ENCODE measurements at regions not wholly inside any gene's neighbourhood (a gene's known extent, or its start where the extent isn't known, plus 50 kb on each side); places are given as distances from the start of the nearest gene placed in this dataset.

- no peak for DNase-seq (ENCODE audit: low spot score)
Measured at GRCh38 chr5:52409835-52410234, 377.9 kb upstream of the ITGA1 start.

GRCh38 chr5:52419357-52419756 lies 368.4 kb upstream of the ITGA1 start:
- DNase-seq (ENCODE audit: low spot score): no peak

- DNase-seq (ENCODE audit: low spot score): no peak
Measured at GRCh38 chr5:52427615-52428014, 360.1 kb upstream of the ITGA1 start.

- no peak for DNase-seq (ENCODE audit: low spot score)
Measured at GRCh38 chr5:52428977-52429489, 358.7 kb upstream of the ITGA1 start.

GRCh38 chr5:52441768-52442167 lies 345.9 kb upstream of the ITGA1 start:
- DNase-seq (ENCODE audit: low spot score): no peak

GRCh38 chr5:52443187-52443586 lies 344.5 kb upstream of the ITGA1 start:
- no peak for DNase-seq (ENCODE audit: low spot score)

GRCh38 chr5:52448111-52448510 lies 339.6 kb upstream of the ITGA1 start:
- no peak for DNase-seq (ENCODE audit: low spot score)

- no peak for DNase-seq (ENCODE audit: low spot score)
Measured at GRCh38 chr5:52449516-52449915, 338.2 kb upstream of the ITGA1 start.

- no peak for DNase-seq (ENCODE audit: low spot score)
Measured at GRCh38 chr5:52452098-52452497, 335.6 kb upstream of the ITGA1 start.

GRCh38 chr5:52453176-52453575 lies 334.5 kb upstream of the ITGA1 start:
- no peak for DNase-seq (ENCODE audit: low spot score)

GRCh38 chr5:52455920-52456319 lies 331.8 kb upstream of the ITGA1 start:
- DNase-seq (ENCODE audit: low spot score): no peak

GRCh38 chr5:52457810-52458209 lies 329.9 kb upstream of the ITGA1 start:
- DNase-seq (ENCODE audit: low spot score): no peak

GRCh38 chr5:52466113-52466512 lies 321.6 kb upstream of the ITGA1 start:
- no peak for DNase-seq (ENCODE audit: low spot score)

- no peak for DNase-seq (ENCODE audit: low spot score)
Measured at GRCh38 chr5:52466749-52467520, 320.8 kb upstream of the ITGA1 start.

- no peak for DNase-seq (ENCODE audit: low spot score)
Measured at GRCh38 chr5:52468976-52469375, 318.7 kb upstream of the ITGA1 start.

- DNase-seq (ENCODE audit: low spot score): no peak
Measured at GRCh38 chr5:52469420-52469819, 318.3 kb upstream of the ITGA1 start.

- no peak for DNase-seq (ENCODE audit: low spot score)
Measured at GRCh38 chr5:52469835-52470234, 317.9 kb upstream of the ITGA1 start.

GRCh38 chr5:52476346-52476745 lies 311.4 kb upstream of the ITGA1 start:
- DNase-seq (ENCODE audit: low spot score): no peak

- DNase-seq (ENCODE audit: low spot score): no peak
Measured at GRCh38 chr5:52481201-52481600, 306.5 kb upstream of the ITGA1 start.

- DNase-seq (ENCODE audit: low spot score): no peak
Measured at GRCh38 chr5:52481851-52482250, 305.9 kb upstream of the ITGA1 start.

GRCh38 chr5:52491071-52491787 lies 296.5 kb upstream of the ITGA1 start:
- DNase-seq (ENCODE audit: low spot score): no peak

- no peak for DNase-seq (ENCODE audit: low spot score)
Measured at GRCh38 chr5:52491818-52492217, 295.9 kb upstream of the ITGA1 start.

- no peak for DNase-seq (ENCODE audit: low spot score)
Measured at GRCh38 chr5:52497133-52497693, 290.5 kb upstream of the ITGA1 start.

All from A172 (cell line).